HK-2 (cell line): ENCODE measurements at regions not wholly inside any gene's neighbourhood (a gene's known extent, or its start where the extent isn't known, plus 50 kb on each side); places are given as distances from the start of the nearest gene placed in this dataset.
"Not testable (repeated sequence)": the region's sequence is repeated elsewhere in the genome, so short reads cannot be mapped to it uniquely, and the experiment has no call there.

ENCODE experiments used
- DNase-seq: peaks from one replicate; pipeline ENCODE4 v3.0.0-alpha.2; 2018; ENCODE audit not compliant: unreplicated experiment

DNA sequence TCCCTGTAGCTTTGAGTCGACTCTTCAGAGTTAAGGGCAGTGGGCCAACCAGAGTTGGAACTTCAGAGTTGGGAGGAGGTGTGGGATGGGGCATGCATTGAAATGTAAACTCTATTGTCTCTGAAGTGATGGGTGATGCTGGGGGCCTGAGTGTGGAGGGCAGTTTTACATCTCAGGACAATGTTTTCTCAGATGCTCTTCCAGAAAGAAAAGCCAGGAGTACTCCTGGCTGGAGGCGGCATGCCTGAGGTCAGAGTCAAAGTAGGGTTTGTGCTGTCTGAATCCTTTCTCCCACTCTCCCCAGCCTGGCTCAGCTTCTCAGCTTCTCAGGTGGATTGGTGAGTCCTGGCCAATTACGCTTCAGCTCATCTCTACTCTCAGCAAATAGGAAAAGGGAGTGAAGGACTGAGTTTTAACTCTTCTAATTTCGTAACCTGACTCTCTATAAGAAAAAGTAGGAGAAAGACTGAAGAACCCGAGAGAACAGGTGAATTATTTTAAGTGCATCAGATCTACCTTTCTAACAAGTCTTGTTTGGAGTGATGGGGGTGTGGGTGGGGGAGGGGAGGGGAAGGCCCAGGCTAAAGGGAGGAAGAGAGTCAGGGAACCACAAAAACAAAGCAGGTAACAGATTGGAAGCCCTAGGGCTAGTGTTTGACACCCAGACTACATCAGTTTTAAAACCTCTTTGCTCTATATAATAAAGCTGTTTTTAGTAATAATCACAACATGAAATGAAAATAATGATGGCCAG lies 107.5 kb upstream of the PELI1 start:
- DNase-seq = no peak

DNA sequence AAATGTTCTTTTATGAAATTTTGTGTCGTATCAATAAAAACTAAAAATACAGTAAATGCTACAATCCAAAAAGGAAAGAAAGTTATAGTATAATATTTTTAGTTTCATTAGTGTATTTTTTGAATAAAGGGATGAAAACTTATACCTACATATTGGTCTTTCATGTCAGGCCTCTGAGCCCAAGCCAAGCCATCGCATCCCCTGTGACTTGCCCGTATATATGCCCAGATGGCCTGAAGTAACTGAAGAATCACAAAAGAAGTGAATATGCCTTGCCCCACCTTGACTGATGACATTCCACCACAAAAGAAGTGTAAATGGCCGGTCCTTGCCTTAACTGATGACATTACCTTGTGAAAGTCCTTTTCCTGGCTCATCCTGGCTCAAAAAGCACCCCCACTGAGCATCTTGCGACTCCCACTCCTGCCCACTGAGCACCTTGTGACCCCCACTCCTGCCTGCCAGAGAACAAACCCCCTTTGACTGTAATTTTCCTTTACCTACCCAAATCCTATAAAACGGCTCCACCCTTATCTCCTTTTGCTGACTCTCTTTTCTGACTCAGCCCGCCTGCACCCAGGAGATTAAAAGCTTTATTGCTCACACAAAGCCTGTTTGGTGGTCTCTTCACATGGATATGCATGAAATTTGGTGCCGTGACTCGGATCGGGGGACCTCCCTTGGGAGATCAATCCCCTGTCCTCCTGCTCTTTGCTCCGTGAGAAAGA lies 108.2 kb upstream of the PELI1 start:
- DNase-seq = not testable (repeated sequence)

DNA sequence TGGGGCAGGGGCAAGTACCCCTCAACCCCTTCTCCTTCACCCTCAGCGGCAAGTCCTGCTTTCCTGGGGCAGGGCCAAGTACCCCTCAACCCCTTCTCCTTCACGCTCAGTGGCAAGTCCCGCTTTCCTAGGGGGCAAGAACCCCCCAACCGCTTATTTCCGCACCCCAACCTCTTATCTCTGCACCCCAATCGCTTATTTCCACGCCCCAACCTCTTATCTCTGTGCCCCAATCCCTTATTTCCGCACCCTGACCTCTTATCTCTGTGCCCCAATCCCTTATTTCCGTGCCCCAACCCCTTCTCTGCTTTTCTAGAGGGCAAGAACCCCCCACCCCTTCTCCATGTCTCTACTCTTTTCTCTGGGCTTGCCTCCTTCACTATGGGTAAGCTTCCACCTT lies 109.2 kb upstream of the PELI1 start:
- DNase-seq = not testable (repeated sequence)

DNA sequence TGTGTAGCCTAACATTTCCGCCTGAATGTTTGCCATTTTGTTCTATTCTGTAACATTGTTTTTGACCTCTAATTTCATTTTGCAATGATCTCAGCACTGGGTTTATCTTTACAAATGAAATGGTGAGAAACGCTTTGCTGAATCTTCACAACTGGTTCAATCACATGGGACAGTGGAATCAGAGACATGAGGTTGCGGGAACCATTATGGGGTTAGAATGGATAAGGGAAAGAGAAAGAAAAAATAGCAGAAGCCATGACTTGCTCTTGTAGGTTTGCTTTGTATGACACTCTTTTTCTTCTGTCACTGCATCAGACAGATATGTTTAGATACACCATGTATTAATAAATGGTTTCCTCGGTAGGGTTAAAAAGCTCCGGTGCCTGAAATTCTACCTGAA lies 114.3 kb upstream of the PELI1 start:
- DNase-seq = no peak

DNA sequence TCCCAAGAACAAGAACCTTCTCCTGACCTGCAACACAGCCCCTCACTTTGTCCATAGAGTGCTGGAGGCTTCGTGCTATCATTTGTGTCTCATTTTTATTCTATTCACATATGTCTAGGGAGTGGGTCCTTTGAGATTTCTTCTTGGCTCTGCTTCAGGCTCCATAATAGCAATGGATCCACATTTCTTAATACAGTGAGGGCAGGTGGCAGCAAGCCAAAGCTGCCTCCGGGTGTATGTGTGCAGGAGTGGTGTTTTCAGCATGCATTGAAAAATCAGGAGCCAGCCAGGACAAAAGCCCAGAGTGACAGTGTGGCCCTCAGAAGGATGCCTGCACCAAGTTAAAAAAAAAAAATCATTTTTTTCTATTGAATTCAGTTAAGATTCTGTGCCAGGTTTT lies 115.1 kb upstream of the PELI1 start:
- DNase-seq = no peak

DNA sequence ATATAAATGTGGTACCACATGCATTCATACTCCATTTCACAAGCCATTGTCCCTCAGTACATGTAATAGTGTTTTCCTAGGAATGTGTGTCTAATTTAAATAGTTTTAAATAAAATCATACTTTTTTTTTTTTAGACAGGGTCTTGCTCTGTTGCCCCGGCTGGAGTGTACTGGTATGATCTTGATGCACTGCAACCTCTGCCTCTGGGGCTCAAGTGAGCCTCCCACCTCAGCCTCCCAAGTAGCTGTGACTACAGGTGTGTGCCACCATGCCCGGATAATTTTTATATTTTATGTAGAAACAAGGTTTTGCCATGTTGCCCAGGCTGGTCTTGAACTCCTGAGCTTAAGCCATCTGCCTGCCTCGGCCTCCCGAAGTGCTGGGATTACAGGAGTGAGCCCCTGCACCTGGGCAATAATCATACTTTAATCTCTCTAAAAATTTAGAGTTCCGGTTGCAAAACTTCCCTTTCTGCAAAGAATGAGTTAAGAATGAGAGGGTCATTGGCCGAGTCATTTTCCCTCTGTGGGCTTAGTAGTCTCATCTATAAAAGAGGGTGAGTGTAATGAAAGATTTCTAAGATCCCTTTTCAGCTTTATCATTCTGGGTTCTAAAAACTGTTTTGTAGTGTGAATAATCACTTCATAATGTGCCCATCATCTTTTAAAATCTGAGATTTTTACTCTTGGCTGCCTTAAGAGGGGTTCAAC lies 116.0 kb upstream of the PELI1 start:
- no peak for DNase-seq

DNA sequence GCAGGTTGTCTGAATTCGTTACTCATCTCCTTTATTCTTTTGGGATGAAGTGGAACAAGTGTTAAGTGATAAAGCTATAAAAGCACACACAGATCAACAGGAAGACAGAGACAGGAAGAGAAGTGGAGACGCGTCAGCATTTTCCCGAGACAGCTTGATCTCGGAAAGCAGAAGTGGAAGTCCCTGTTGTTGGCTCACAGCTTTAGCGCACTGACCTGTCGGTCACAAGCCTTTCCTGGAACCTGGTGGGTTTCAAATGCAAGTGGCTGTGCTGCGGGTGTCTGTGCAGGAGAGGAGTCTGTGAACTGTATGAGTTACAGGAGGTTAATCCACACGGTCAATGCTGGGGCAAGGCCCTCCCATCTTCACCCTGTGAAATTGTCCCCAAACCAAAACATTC lies 116.6 kb upstream of the PELI1 start:
- no peak for DNase-seq

DNA sequence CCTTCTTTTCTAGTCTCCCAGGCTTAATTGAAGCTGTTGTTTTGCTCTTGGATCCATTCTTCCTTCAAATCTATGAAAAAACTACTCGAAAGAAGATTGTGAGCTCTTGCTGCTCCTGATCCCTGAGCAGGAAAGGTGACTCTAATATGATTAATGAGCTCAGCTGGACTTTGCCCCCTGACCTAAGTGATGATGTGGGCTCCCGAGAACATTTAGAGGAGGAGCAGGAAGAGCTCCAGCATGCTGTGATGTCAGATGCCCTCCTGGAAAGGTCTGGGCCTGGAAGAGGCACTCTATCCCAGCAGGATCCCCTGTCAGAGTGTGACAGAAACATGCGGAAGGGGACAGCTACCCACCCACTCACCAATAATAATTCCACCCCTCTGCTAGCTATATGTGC lies 117.9 kb upstream of the PELI1 start:
- DNase-seq = no peak

DNA sequence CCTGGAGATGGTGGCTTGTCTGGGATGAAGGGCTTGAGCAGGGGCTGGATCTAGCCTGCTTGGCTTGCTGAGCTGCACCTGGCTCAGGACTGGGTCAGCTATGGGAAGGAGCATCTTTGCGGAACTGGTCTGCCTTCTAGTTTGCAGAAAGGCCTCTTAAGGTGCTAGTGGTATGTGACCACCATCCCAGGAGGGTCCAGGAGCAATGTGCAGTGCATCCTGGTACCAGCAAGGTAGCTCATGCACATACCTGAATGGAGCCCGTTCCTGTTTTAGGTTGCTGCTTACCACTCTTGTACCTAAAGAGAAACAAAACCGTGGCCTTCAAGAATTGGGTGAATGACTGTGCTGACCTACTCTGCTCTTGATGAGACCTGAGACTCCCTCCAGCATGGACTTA lies 118.6 kb upstream of the PELI1 start:
- DNase-seq = no peak

DNA sequence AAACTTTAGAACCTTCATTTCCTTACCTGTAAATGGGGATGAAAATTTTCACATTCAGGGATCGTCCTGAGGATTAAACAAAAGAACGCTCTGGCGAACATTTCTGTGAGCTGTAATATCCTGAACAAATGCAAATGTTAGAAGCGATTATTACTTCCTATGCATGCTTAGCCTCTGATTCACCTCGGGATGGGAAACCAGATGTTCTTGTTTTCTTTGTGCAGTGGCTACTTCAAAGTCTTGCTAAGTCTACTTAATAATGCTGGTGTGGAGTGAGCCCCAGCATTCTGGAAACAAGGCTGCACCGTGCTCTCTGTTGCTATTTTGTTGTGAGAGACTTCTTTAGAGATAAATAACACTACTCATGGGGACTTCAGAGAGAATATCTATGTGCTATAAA lies 119.1 kb upstream of the PELI1 start:
- no peak for DNase-seq

DNA sequence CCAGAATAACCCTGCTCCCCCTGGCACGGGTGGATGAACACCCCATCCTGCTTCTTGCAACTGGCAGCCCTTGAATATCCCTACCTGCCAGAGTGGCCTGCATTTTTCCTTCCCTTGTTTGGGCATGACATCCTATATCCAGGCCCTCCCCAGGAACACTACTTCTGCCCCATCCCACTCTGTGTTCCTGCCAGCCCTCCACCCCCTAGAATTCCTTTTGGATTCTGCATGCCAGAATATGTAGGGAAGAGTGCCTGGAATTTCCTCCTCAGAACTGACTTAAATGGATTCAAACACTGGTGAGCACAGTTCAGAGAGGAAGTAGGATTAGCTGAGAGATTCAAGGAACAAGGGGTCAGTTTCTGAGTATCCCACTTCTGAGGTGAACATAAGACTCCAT lies 123.5 kb upstream of the PELI1 start:
- DNase-seq = no peak

DNA sequence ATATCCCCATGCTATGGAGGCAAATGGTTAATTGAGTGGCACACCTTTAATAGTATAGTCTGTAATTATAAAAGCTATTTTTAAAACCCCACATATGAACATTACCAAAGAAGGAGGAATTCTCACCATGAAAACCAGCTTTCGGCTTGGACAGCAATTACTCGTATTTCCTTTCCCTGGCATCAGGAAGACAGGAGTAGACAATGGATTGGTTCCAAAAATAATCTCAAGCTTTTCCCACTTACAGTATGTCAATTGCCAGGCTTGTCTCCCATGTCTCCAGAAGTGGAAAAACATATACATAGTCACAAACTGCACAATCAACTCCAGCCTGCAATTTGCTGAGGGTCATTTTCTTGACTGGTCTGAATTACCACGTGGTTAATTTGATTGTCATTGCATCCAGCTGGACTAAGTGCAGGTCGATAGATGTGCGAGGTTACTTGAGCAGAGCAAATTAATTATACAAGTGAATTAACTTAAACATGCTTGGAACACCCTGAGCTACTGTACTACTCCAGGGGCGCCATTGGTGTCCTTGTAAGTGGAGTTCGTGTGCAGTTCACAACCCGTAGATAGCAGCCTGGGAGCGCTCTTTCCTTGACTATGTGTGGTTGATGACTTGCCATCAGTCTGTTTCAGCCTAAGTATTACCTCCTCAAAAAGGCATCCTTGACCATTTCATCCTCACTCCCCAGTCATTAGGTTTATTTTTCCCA lies 124.3 kb upstream of the PELI1 start:
- no peak for DNase-seq

DNA sequence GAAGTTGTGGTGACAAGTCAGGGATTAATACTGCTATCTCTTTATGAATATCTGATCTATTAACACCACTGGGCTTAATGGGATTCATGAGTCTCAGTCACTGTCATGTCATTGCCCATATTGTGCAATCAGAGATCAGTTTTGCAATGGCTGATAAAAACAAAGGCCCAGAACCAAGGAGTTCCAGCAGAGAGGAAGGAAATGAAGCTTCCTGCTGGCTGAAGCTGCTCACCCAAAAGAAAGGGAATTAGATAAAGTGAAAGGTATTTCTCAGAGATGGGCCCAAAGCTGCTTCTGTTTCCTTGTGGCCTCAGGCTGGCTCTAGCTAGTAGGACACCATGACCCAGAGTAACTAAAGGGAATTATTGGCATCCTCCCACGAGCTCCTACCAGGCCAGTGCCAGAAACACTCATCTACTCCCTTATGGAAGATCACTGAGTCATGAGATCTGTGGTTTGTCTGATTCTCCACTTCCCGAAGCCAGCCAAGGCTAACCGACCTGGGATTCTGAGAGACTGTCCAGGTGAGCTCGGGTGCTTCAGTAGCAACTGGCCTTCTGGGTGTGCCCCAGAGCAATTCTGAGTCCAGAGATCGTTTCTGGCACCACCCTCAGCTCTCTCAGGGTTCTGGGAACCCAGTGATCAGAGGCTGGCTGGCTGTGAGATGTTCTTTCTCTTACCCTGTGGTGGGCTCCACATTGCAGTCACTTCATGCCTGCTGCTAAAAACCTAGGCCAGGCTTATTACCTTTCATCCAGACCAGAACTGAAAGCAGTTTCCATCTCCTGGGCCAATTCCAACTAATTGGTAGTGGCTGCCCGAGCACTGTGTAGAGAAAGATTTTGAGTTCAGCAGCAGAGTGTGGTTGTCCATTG lies 129.5 kb upstream of the PELI1 start:
- peak; percentile 76 for DNase-seq

DNA sequence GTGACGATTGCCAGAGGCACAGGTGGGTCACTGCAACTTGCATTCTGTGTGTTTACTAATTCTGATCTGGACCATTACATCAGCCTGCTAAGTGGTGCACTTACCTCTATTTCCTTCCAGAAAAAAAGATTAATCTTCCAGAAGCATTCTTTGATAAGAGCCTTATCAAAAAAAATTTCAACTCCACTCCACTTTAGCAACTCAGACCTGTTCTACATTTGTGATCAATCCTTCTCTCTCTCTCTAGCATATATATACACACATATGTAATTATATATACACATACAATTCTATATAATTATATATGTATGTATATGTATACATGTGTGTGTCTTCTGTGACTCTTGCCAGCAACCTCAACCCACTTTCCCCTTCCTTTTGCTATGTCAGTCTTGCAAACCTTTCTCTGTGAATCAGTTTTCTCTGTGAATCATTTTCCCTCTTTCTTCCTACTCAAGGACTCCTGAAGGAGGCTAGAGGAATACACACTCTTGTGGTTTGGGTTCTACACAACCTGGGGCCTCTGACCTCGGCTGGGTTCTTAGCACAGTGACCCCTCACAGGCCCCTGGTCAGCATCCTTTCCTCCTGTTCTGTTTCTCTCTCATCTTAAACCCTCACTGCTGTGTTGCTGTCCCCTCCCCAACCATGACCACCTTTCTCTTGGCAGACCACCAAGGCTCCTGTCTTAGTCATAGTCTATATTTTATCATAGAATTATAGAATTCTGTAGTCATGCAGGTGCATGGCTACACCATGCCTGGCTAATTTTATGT lies 130.4 kb upstream of the PELI1 start:
- DNase-seq = peak; percentile 27

DNA sequence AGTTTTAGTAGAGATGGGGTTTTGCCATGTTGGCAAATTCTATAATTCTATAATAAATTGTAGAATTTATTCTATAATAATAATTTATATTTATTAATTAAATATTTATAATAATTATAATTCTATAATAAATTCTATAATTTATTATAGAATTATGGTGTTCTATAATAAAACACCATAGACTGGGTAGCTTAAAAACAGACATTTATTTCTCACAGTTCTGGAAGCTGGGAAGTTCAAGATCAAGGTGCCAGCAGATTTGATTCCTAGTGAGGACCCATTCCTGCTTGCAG lies 130.9 kb upstream of the PELI1 start:
- no peak for DNase-seq

DNA sequence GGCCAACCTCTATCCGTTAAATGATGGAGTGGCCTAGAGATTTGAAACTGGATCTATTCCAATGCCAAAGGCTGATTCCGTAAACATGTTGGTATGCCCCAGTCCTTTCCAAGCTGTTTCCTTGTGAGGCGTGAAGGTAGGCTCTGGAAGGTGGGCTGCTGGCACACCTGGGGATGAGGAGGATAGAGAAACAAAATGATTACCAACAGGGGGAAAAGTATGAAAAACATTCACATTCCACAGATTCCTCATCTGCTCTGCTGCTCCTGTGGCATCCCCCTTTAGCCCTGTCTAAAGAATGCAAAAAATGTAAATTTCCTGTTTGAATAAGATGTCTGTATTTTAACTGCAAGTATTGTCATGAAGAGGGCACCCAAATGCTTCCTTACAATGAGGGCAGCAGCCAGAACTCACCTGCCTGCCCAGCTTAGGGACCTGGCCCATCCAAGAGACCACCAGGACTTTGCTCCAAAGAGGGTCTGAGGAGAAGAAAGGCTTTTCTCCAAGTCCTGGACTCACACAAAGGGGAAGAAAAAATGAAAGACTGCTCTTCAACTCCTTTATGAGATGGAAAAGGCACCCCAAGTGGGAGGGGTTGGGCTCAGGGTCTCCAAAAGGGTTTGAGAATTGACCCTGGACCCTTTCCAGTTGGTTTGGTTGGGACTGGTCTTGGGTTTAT lies 132.3 kb upstream of the PELI1 start:
- DNase-seq = peak; percentile 51

DNA sequence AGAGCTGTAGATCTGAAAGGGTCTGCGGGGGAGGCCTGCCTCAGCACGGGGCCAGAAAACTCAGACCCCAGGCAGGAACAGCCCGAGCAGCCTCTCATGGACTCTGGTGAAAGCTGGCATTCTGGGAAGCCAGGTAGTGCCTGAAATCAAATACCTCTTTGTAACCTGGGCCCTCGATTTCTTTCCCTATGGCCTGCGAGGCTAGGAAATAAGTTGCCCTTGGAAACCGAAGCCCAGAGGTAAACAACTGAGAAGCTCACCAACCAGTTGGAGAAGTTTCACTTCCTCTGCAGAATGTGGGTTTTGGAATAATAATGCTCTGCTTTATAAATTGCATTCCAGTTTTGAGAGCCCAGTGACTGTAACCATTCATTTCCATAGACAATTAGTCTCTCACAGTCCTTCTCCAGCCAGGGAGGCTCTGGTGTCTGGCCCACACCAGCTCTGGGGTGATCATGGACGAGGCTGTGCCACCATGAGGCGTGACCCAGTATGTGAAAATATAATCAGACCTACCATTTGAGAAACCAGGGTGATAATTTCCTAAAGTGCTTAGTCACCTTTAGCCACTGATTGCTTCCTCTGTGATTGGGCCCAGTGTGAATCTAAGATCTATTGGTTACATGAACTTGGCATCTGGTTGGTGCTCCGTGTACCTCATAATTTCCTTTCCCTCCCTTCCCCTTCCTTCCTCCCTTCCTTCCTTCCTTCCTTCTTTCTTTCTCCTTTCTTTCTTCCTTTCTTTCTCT lies 133.1 kb upstream of the PELI1 start:
- DNase-seq = no peak

DNA sequence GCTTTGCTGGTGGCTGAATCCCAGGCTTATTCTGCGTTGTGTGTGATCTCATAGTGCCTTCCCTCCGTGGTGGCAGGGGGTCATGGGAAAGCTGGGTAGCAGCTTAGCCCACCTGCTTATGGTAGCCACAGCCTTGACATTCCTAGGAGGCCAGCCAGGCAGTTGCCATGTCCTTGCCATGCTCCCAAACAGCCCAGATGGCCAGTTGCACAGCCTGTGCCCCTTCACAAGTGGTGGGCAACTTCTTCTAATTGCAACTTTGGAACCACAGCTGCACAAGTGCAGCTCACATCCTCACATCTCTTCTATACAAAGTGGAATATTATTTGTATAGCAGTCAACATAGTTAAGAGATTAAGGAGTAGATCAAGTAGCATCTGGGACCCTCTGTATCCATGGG lies 136.6 kb upstream of the PELI1 start:
- DNase-seq = not testable (repeated sequence)

DNA sequence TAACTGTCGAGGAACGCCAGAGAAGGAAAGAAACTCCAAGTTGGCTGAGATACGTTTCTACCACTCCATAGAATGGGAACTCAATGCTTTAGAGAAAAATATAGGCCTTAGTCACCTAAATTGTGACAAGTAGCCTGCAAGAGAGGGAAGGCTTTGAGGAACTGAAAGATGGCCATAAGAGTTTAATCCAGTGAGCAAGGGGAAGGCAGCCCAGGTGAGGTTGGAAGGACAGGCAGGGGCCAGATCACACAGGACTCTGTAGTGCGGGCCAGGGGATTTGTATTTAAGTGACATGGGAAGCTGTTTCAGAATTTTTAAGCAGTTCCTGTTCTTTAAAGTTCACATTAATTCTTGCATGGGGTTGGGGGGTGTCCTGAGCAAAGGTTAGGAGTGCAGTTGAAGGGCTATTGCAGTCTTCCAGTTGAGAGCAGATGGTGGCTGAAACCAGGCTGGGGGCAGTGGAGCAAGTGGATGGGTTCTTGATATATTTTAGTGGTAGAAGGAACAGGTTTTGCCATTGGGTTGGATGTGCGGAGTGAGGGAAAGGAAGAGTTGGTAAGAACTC lies 138.9 kb upstream of the PELI1 start:
- no peak for DNase-seq
